ENCODE measurements at regions not wholly inside any gene's neighbourhood (a gene's known extent, or its start where the extent isn't known, plus 50 kb on each side); places are given as distances from the start of the nearest gene placed in this dataset.

DNA sequence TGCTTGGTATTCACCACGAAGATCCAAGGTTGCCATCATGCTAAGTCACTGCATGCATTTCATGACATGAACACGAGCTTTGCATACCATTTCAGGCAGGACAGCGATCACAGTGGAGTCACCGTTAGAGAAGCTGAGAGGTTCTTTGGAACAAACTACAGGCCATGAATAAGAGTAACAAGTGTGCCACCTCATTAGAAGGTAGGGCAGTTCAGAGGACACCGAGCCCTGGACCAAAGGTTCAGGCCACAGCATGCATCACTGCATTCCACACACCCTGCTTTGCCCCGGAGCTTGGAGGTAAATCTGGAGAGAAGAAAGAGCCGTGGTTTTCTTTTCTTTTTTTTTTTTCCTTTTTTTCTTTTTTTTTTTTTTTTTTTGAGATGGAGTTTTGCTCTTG is 66.9 kb upstream of the CDH4 start:
- no peak for DNase-seq

DNA sequence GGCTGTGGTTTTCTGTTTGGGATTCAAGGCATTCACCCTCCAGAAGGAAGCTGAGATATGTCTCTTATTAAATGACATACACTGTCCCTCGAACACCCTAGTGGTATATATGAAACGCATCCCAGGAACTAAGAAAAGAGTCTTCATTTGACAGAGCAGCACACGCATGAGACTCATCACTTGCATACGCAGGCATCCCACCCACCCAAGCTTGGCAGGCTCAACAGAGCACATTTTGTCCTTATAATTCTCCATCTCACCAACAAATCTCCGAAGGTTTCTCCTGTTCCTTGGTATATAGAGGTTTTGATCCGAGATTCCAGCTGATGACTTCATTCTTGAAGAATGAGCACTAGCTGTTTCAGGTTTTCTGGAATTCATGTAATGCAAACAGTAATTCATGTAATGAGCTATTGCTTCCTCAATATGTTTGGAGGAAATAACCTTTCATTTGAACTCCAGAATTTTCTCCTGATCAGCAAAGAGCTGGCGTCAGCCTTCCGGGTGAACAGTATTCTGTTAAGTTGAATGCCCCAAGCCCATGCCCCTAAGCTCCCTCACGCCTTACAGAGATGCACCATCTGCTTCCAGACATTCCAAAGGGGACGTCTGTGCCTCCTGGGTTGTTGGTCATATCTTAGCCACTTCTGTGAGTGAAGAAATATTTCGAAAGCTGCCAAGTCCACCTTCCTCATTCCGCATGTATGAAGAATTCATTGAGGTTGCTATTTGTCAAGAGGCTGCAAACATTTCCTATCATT is 66.0 kb upstream of the CDH4 start:
- DNase-seq = no peak

DNA sequence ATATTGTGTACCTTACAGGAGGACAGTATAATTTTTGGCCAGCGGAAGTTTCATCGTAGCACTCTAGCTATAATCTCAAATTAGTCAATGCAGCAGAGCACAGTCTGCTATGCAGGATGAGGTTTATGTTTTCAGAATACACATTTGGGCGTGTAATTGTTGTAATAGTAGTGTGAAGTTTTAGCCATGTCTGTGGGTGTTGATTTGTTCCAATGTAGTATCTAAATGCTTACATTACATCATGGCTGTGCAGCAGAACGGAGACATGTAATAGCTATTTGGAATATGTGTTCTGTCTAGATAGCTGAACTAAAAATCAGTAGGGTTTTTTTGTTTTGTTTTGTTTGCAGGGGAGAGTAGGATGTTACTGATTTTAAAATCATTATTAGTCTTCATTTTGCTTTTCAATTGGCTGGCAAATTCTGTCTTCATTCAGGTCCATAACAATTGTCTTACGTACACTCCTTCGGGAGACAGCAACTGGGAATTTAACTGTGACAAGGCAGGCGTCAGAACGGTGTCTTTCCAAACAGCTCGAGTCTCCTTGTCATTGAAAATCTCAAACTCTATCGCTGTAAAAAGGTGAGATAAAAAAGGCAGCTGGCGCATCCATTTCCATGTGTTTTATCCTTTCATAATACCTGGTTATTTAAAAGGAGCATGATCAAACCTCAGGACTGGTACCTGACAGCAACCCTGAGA is 65.1 kb upstream of the CDH4 start:
- DNase-seq = no peak

DNA sequence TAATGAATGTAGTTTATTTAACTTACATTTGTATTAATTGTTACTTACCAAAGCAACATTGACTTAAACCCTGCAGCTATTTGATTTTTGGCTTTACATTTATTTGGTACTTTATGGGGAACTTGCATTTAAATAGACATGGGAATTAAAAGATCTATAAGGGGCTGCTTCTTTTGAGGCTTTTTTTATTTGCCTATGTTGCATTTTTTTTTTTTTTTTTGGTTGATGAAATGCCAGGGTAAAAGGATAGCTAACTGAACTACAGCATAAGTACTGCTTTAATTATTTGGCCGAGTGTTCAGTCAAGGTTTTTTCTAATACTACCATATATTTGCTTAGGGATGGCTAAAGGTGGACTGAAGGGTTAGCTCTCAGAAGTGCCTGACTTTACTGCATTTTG is 62.5 kb upstream of the CDH4 start:
- no peak for DNase-seq

DNA sequence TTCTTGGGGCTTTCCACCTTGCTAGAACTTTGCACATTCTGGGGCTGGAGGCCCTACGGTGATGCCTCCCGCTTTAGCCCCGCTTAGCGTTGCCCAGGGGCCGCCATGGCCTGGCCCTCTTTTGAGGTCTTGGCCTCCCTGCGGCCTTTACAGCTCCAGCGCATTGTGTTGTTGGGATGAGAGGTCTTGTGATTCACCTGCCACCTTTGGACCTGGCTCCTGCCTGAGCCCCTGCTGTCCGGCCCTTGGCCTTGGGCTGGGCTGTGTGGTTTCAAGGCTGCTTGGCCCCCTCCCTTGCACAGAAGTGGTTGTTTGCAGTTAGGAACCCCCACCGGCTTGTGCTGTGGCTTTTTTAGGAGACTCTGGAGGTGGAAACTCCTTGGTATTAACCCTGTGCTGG is 61.0 kb upstream of the CDH4 start:
- no peak for DNase-seq

DNA sequence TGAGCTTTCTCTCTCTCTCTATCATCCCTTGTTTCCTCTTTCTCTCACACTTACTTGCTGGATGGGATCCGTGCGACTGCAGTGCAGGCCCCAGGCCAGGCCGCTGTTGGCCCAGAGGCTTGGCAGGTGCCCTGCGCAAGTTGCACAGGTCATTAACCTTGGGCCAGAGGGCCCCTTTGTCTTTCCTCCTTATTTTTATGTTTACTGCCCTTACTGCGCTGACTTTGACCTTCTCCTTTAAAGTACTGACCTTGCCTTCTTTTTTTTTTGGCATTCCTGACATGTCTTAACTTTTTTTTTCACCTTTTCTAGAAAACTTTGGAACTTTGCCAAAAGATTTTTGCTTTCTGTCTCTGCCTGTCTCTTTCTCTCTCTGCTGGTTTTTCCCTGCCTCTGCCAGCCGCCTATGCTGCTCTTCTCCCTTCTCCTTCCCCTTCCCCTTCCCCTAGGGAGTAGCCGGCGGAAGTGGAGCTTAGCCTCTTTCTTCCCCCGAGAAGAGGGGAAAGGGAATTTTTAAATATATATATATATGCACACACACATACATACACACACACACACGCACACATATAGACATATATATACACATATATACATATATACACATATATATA is 59.6 kb upstream of the CDH4 start:
- DNase-seq = no peak

DNA sequence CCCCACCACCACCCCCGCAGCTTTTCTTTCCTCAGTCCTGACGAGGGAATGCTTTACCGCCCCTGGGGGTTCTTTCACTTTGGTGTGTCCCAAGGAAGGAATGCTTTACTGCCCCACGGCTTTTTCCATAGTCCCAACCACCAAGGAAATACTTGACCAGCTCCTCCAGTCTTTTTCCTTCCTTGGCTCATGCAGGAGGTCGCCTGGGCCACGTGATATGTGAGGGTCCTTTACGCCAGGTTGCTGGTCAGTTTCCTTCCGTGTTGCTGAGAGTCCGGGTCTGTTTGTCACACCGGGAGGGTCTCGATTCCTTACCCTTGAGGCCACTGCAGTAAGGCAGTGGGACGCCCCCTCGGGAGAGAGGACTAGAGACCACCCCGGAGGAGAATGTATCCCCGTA is 58.9 kb upstream of the CDH4 start:
- DNase-seq = no peak

All from T-helper 2 cell (primary cell).